Testis (tissue), 2 donors: ENCODE measurements at regions not wholly inside any gene's neighbourhood (a gene's known extent, or its start where the extent isn't known, plus 50 kb on each side); places are given as distances from the start of the nearest gene placed in this dataset.

Experiments used
- POLR2A ChIP-seq: fragments of 450-650 bp; IDR thresholded peaks from one replicate; pipeline ENCODE4 v1.6.1; 2017; ENCODE audit warnings: antibody characterized with exemption, mild to moderate bottlenecking, moderate library complexity
- TF ChIP-seq, protein P1 (sequence below), 3 experiments: fragments of 450-650 bp in 2 of 3; fragments of 200-600 bp in 1 of 3; sonication (generic) in 1 of 3; IDR thresholded peaks; one replicate each; pipeline ENCODE4 v1.5.1; 2016 to 2019; ENCODE audit warnings: antibody characterized with exemption in 3 of 3, mild to moderate bottlenecking in 2 of 3, moderate library complexity in 1 of 3

DNA sequence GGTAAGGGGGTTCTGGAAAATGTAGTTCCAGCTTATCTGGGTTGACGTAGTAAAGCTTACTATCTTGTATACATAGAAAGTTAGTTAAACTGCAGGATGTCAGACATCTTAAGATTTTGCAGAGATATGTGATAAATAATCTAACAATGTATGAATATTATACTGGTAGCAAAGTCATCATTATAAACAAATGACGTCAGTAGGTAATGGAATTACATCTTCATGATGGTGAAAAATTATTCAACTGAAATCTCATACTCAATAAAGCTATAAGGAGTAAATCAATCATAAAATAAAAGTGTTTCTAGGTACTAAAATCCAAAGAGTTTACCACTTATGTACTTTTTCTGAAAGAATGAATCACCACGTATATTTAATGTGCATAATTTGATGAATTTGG, 217.3 kb upstream of the CDH10 start:
- TF ChIP-seq POLR2A: no peak
- TF ChIP-seq, protein P1, sequence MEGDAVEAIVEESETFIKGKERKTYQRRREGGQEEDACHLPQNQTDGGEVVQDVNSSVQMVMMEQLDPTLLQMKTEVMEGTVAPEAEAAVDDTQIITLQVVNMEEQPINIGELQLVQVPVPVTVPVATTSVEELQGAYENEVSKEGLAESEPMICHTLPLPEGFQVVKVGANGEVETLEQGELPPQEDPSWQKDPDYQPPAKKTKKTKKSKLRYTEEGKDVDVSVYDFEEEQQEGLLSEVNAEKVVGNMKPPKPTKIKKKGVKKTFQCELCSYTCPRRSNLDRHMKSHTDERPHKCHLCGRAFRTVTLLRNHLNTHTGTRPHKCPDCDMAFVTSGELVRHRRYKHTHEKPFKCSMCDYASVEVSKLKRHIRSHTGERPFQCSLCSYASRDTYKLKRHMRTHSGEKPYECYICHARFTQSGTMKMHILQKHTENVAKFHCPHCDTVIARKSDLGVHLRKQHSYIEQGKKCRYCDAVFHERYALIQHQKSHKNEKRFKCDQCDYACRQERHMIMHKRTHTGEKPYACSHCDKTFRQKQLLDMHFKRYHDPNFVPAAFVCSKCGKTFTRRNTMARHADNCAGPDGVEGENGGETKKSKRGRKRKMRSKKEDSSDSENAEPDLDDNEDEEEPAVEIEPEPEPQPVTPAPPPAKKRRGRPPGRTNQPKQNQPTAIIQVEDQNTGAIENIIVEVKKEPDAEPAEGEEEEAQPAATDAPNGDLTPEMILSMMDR (IDR thresholded peaks at IDR 0.05): no peak
